ENCODE measurements at regions not wholly inside any gene's neighbourhood (a gene's known extent, or its start where the extent isn't known, plus 50 kb on each side); places are given as distances from the start of the nearest gene placed in this dataset.

DNA sequence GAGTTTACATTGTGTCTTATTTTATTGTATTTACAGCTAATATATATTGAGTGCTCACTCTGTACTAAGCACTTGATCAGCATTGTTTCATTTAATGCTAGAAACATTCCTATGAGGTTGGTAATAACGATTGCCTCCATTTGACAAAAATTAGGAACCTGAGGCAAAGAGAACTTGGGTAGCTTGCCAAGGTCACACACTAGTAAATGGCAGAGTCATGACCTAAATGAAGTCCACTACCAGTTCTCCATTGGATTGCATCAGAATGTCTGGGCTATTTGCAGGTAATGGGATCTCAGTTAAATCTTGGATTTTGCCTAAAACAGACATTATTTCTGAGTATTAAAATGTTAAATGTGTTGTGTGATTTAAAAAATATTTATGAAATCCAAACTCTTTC, 65.8 kb upstream of the CRIM1 start:
- no peaks in the 10 kb centered on the region for H3K9me3 ChIP-seq (replicated peaks; ENCODE audit: control insufficient read depth, insufficient read depth, low read length)
- 0% methylated on average over 1 of the region's 1 CpG for WGBS (ENCODE audit: insufficient coverage, insufficient replicate concordance, low lambda C conversion rate, missing lambda C conversion rate)
- H4K20me1 ChIP-seq (ENCODE audit: control insufficient read depth, insufficient read depth): no peaks in the 10 kb centered on the region
- intact Hi-C loops (cut with micrococcal nuclease; ENCODE audit: unreplicated experiment) (no loop called here), in situ Hi-C loops (cut with MboI) (no loop called here)
- ChIA-PET POLR2A (no interaction called here), RAD21 (ENCODE audit: unreplicated experiment) (no interaction called here), SMC1A (ENCODE audit: uncharacterized antibody, unreplicated experiment) (no interaction called here), CTCF (interaction anchor here (1.4 kb wide), 2 partner anchors 42 to 74 kb away, joined by 3 to 4 read pairs; no protein-coding TSS in a partner anchor)
- BruUV-seq (replicated peaks): no TSS peak
- H3K36me3 ChIP-seq (ENCODE audit: control insufficient read depth in 2 of 2, insufficient read depth in 2 of 2, low read length in 1 of 2): no peaks in the 10 kb centered on the region
- ATAC-seq (no peak), FAIRE-seq (no peak), DNase-seq (ENCODE audit: low read depth, low spot score) (no peak)
- no peak for TF ChIP-seq ZNF622 (IDR thresholded peaks at IDR 0.05)
- TF ChIP-seq LARP7 (IDR thresholded peaks at IDR 0.05): no peak
- TF ChIP-seq POLR2AphosphoS5 (IDR thresholded peaks at IDR 0.05; ENCODE audit: low read length): no peak
- no peak for TF ChIP-seq DPF2 (IDR thresholded peaks at IDR 0.05)
- no peak for TF ChIP-seq RAD21 (IDR thresholded peaks at IDR 0.05; ENCODE audit: insufficient read depth, low read depth, low read length)
- no peak for TF ChIP-seq TARDBP (IDR thresholded peaks at IDR 0.05; ENCODE audit: borderline replicate concordance)
- TF ChIP-seq SP1 (IDR thresholded peaks at IDR 0.05; ENCODE audit: low read depth, low read length): no peak
- no peak for TF ChIP-seq TBL1XR1 (IDR thresholded peaks at IDR 0.05; ENCODE audit: low read depth, low read length)
- TF ChIP-seq HDGF (IDR thresholded peaks at IDR 0.05): no peak
- TF ChIP-seq RB1 (IDR thresholded peaks at IDR 0.05; ENCODE audit: borderline replicate concordance): no peak
- no peak overlapping the region for H3K4me2 ChIP-seq (ENCODE audit: control insufficient read depth, insufficient read depth)
- H3K27me3 ChIP-seq (replicated peaks in 1 of 2; ENCODE audit: control insufficient read depth in 2 of 2, insufficient read depth in 2 of 2, low read length in 1 of 2): no peaks in the 10 kb centered on the region
- H2AFZ ChIP-seq (ENCODE audit: control insufficient read depth, low read depth, low read length): no peak overlapping the region
- H3K9ac ChIP-seq (ENCODE audit: control insufficient read depth, insufficient read depth, low read length): no peak overlapping the region
- H3K4me1 ChIP-seq (ENCODE audit: control insufficient read depth, insufficient read depth, low read length): no peaks in the 10 kb centered on the region
- no peak overlapping the region for H3K4me3 ChIP-seq
- no peaks in the 10 kb centered on the region for H3K79me2 ChIP-seq (ENCODE audit: control insufficient read depth, insufficient read depth, low read length)
- no peak overlapping the region for H3K27ac ChIP-seq (ENCODE audit: control insufficient read depth, insufficient read depth)

Data from GM12878 (cell line).